ENCODE measurements at regions not wholly inside any gene's neighbourhood (a gene's known extent, or its start where the extent isn't known, plus 50 kb on each side); places are given as distances from the start of the nearest gene placed in this dataset.

DNA sequence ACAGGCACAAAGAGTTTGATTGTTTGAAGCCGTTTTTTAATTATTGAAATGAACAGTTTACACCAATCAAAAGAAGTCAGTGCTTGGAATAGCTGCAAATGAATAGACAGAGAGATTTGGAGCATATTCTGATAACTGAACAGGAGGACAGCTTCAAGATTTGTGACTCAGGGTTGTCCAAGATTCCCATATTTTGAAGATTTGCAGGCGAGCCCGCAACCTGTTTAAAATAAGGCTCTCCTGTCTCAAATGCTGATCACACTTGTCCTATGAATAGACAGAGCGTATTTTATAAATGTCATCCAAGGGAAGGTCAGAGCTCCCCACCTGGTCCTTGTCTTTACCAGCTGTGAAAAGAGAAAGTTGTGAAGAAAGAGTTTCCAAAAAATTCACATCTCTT lies 198.7 kb downstream of the RNF144A start:
- TF ChIP-seq, protein P1, sequence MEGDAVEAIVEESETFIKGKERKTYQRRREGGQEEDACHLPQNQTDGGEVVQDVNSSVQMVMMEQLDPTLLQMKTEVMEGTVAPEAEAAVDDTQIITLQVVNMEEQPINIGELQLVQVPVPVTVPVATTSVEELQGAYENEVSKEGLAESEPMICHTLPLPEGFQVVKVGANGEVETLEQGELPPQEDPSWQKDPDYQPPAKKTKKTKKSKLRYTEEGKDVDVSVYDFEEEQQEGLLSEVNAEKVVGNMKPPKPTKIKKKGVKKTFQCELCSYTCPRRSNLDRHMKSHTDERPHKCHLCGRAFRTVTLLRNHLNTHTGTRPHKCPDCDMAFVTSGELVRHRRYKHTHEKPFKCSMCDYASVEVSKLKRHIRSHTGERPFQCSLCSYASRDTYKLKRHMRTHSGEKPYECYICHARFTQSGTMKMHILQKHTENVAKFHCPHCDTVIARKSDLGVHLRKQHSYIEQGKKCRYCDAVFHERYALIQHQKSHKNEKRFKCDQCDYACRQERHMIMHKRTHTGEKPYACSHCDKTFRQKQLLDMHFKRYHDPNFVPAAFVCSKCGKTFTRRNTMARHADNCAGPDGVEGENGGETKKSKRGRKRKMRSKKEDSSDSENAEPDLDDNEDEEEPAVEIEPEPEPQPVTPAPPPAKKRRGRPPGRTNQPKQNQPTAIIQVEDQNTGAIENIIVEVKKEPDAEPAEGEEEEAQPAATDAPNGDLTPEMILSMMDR (IDR thresholded peaks at IDR 0.05) = no peak
- no peak for TF ChIP-seq POLR2AphosphoS5 (IDR thresholded peaks at IDR 0.05)
